A549 (cell line): ENCODE measurements at regions not wholly inside any gene's neighbourhood (a gene's known extent, or its start where the extent isn't known, plus 50 kb on each side); places are given as distances from the start of the nearest gene placed in this dataset.

Source experiments
- ATAC-seq, 2 experiments: fragments of 200-7000 bp in 1 of 2; fragments of >200 bp in 1 of 2; cut with Nextera tagmentation in 1 of 2; cut with Tn5 transposase in 1 of 2; 3 replicates each; pipeline versions ENCODE4 v1.8.0 to v1.9.1; 2018 to 2020; ENCODE audit warnings: mild to moderate bottlenecking in 1 of 2, moderate library complexity in 1 of 2
- CTCF ChIA-PET: fragments of 300-600 bp; sonication (Branson Sonifier 250); formaldehyde crosslinking; extraction: SDS; loops from one replicate; lab custom pipeline; 2021; ENCODE audit warnings: antibody characterized with exemption, inconsistent platforms; lab: Yijun Ruan, JAX
- POLR2A ChIA-PET: fragments of 350-600 bp; formaldehyde crosslinking; extraction: SDS; loops from one replicate; lab custom pipeline; 2021; ENCODE audit warnings: antibody characterized with exemption, inconsistent platforms; lab: Yijun Ruan, JAX
- DNase-seq, 2 experiments: peaks; one replicate each; pipeline versions ENCODE4 v3.0.0 to v3.0.0-alpha.2; 2011 to 2016; ENCODE audit warnings: low read depth in 1 of 2, low spot score in 1 of 2
- FAIRE-seq: peaks from 2 replicates; lab custom pipeline; 2011; peaks lifted over from hg19 to GRCh38; lab: Jason Lieb, UNC
- H3K27ac ChIP-seq, 2 experiments: fragments of >200 bp; sonication (Bioruptor Twin); formaldehyde crosslinking; 3 replicates each; pipeline ENCODE4 v1.5.1; 2016 to 2017
- H3K4me1 ChIP-seq: fragments of >200 bp; sonication (Bioruptor Twin); formaldehyde crosslinking; 3 replicates; pipeline ENCODE4 v1.6.1; 2016
- H3K4me2 ChIP-seq: fragments of >200 bp; sonication (Bioruptor Twin); formaldehyde crosslinking; 3 replicates; pipeline ENCODE4 v1.6.1; 2016
- H3K4me3 ChIP-seq: fragments of >200 bp; sonication (Bioruptor Twin); formaldehyde crosslinking; 3 replicates; pipeline ENCODE4 v1.5.1; 2016
- H3K9me3 ChIP-seq: fragments of >200 bp; sonication (Bioruptor Twin); formaldehyde crosslinking; 3 replicates; pipeline ENCODE4 v1.6.1; 2016
- CEBPB ChIP-seq, 2 experiments: fragments of >200 bp in 1 of 2; sonication (Bioruptor Twin) in 1 of 2; formaldehyde crosslinking in 1 of 2; IDR thresholded peaks; 2 replicates each; pipeline ENCODE4 v1.6.1; 2012 to 2016
- CHD4 ChIP-seq: fragments of 200-600 bp; sonication (generic); IDR thresholded peaks from 2 replicates; pipeline ENCODE4 v1.6.1; 2016; ENCODE audit warnings: antibody characterized with exemption, mild to moderate bottlenecking, borderline replicate concordance
- CTCF ChIP-seq: fragments of >200 bp; sonication (Bioruptor Twin); formaldehyde crosslinking; IDR thresholded peaks from 3 replicates; pipeline ENCODE4 v1.5.1; 2016
- EHF ChIP-seq: fragments of 250-450 bp; sonication (Bioruptor Pico); IDR thresholded peaks from 2 replicates; pipeline ENCODE4 v1.5.0; 2020; ENCODE audit warnings: mild to moderate bottlenecking
- EP300 ChIP-seq, 2 experiments: fragments of >200 bp; sonication (Bioruptor Twin); formaldehyde crosslinking; IDR thresholded peaks; 2 replicates in 1 of 2; 3 replicates in 1 of 2; pipeline ENCODE4 v1.6.1; 2016 to 2017
- ESRRA ChIP-seq: fragments of 150-350 bp; IDR thresholded peaks from 2 replicates; pipeline ENCODE4 v1.6.1; 2014; ENCODE audit warnings: mild to moderate bottlenecking, low read length, borderline replicate concordance
- FOSB ChIP-seq: fragments of 250-450 bp; sonication (Bioruptor Pico); IDR thresholded peaks from 2 replicates; pipeline ENCODE4 v1.5.0; 2020; ENCODE audit warnings: mild to moderate bottlenecking, moderate library complexity
- FOXS1 ChIP-seq: fragments of 250-450 bp; sonication (Bioruptor Pico); IDR thresholded peaks from 2 replicates; pipeline ENCODE4 v1.5.0; 2020; ENCODE audit warnings: mild to moderate bottlenecking, moderate library complexity
- HDAC2 ChIP-seq: fragments of 200-600 bp; sonication (generic); IDR thresholded peaks from 2 replicates; pipeline ENCODE4 v1.6.1; 2016
- HES2 ChIP-seq: fragments of >200 bp; sonication (Bioruptor Twin); formaldehyde crosslinking; IDR thresholded peaks from 2 replicates; pipeline ENCODE4 v1.6.1; 2016
- HEYL ChIP-seq: fragments of 250-450 bp; sonication (Bioruptor Pico); IDR thresholded peaks from 2 replicates; pipeline ENCODE4 v1.8.0; 2021; ENCODE audit warnings: mild to moderate bottlenecking, moderate library complexity
- JUNB ChIP-seq: fragments of >200 bp; sonication (Bioruptor Twin); formaldehyde crosslinking; IDR thresholded peaks from 2 replicates; pipeline ENCODE4 v1.6.1; 2016
- MAFK ChIP-seq: fragments of 450-650 bp; IDR thresholded peaks from 2 replicates; pipeline ENCODE4 v1.6.1; 2014; ENCODE audit not compliant: partially characterized antibody
- NPAS2 ChIP-seq: fragments of 250-450 bp; sonication (Bioruptor Pico); IDR thresholded peaks from 2 replicates; pipeline ENCODE4 v1.8.0; 2022; ENCODE audit warnings: mild to moderate bottlenecking, moderate library complexity, borderline replicate concordance
- NR3C1 ChIP-seq: fragments of >200 bp; sonication (Bioruptor Twin); formaldehyde crosslinking; IDR thresholded peaks from 3 replicates; pipeline ENCODE4 v1.6.1; 2017
- POLR2AphosphoS2 ChIP-seq: conservative IDR thresholded peaks from 2 replicates; pipeline ENCODE4 v1.6.1; 2012; ENCODE audit warnings: low read length, improper control_type of control experiment, inconsistent platforms
- RNF2 ChIP-seq: fragments of 200-600 bp; sonication (generic); IDR thresholded peaks from 2 replicates; pipeline ENCODE4 v1.6.1; 2016; ENCODE audit warnings: low read depth, mild to moderate bottlenecking, antibody characterized with exemption, moderate library complexity, borderline replicate concordance
- SMC3 ChIP-seq: fragments of >200 bp; sonication (Bioruptor Twin); formaldehyde crosslinking; IDR thresholded peaks from 3 replicates; pipeline ENCODE4 v1.6.1; 2018; ENCODE audit warnings: inconsistent platforms
- TFCP2L1 ChIP-seq: fragments of 250-450 bp; sonication (Bioruptor Pico); IDR thresholded peaks from 2 replicates; pipeline ENCODE4 v1.5.0; 2021; ENCODE audit warnings: mild to moderate bottlenecking
- TP53 ChIP-seq: fragments of 250-450 bp; sonication (Bioruptor Pico); IDR thresholded peaks from 2 replicates; pipeline ENCODE4 v1.5.0; 2021; ENCODE audit warnings: mild to moderate bottlenecking, moderate library complexity
- ZFP36 ChIP-seq: fragments of 450-650 bp; IDR thresholded peaks from 2 replicates; pipeline ENCODE4 v1.6.1; 2014; ENCODE audit warnings: borderline replicate concordance; ENCODE audit not compliant: partially characterized antibody
- WGBS: methylation state at CpG from one replicate; pipeline ENCODE4 v1.1.6; 2017; ENCODE audit errors: missing lambda C conversion rate; 5-methylcytosine and 5-hydroxymethylcytosine counted together

GRCh38 chr2:200725596-200725995, 86.1 kb upstream of the BZW1 start:
- ChIA-PET CTCF (interaction anchor here (0.9 to 5.5 kb wide), 5 partner anchors 10 to 88 kb away, joined by 3 to 55 read pairs (median 3); no protein-coding TSS in a partner anchor), POLR2A (no interaction called here)
- H3K4me2 ChIP-seq, result no peak overlapping the region
- ATAC-seq (no peak), DNase-seq (no peak), FAIRE-seq (no peak)
- H3K9me3 ChIP-seq, result no peaks in the 10 kb centered on the region
- TF ChIP-seq FOSB (CRISPR knock-in tag) (no peak), NPAS2 (CRISPR knock-in tag) (no peak), HES2 (no peak), HEYL (CRISPR knock-in tag) (no peak), JUNB (no peak), HDAC2 (no peak), RNF2 (no peak), POLR2AphosphoS2 (no peak), TFCP2L1 (CRISPR knock-in tag) (no peak)
- H3K27ac ChIP-seq, result no peak overlapping the region
- no peak overlapping the region for H3K4me3 ChIP-seq
- 59% methylated on average over 3 of the region's 3 CpGs for WGBS
- peaks cover 10% of the 10 kb centered on the region; the same call in 2 of the 3 replicates for H3K4me1 ChIP-seq

- TF ChIP-seq SMC3, result no peak
- peak; percentile 56 to 70; a peak in 3 of 4 replicates for TF ChIP-seq CEBPB (IDR thresholded peaks at IDR 0.05)
- TF ChIP-seq NR3C1, result no peak
- no peak for TF ChIP-seq TFCP2L1 (CRISPR knock-in tag)
- no peak for TF ChIP-seq FOXS1 (CRISPR knock-in tag)
- POLR2A ChIA-PET, result no interaction called here
- ATAC-seq, result no peak; a peak in 1 of 6 replicates
- Histone ChIP-seq H3K9me3 (no peaks in the 10 kb centered on the region), H3K4me1 (peaks cover 10% of the 10 kb centered on the region; the same call in 2 of the 3 replicates), H3K27ac (peak overlapping the region; percentile 23 to 57; a peak in 4 of 6 replicates), H3K4me3 (no peak overlapping the region), H3K4me2 (peak overlapping the region; percentile 30; the same call in 2 of the 3 replicates)
- WGBS, result 29% methylated on average over 1 of the region's 1 CpG
- CTCF ChIA-PET, result interaction anchor here (0.9 to 1.9 kb wide), 5 partner anchors 8 to 25 kb away, joined by 3 to 10 read pairs (median 3); no protein-coding TSS in a partner anchor
- DNase-seq, result peak in 1 of 2 experiments; percentile 19
- no peak for FAIRE-seq
These were observed 83.1 kb upstream of the BZW1 start for GRCh38 chr2:200728630-200729029.

GRCh38 chr2:200730302-200730701, 81.4 kb upstream of the BZW1 start:
- Histone ChIP-seq H3K4me1 (peaks cover 10% of the 10 kb centered on the region; the same call in 2 of the 3 replicates), H3K4me3 (no peak overlapping the region), H3K27ac (no peak overlapping the region), H3K4me2 (no peak overlapping the region), H3K9me3 (no peaks in the 10 kb centered on the region)
- ATAC-seq (no peak; a peak in 1 of 6 replicates), DNase-seq (no peak), FAIRE-seq (no peak)
- CTCF ChIA-PET, result interaction anchor here (2.0 kb wide), 1 partner anchor 11 kb away, joined by 6 read pairs; no protein-coding TSS in a partner anchor
- TF ChIP-seq TP53 (CRISPR knock-in tag) (no peak), EHF (CRISPR knock-in tag) (no peak), CHD4 (no peak), POLR2AphosphoS2 (no peak), CTCF (no peak), MAFK (no peak), EP300 (IDR thresholded peaks at IDR 0.05) (no peak), HEYL (CRISPR knock-in tag) (no peak), ESRRA (no peak), TFCP2L1 (CRISPR knock-in tag) (no peak), ZFP36 (no peak), HES2 (no peak)
- WGBS, result 76% methylated on average over 2 of the region's 2 CpGs
- POLR2A ChIA-PET, result no interaction called here
